EH (cell line): ENCODE measurements at regions not wholly inside any gene's neighbourhood (a gene's known extent, or its start where the extent isn't known, plus 50 kb on each side); places are given as distances from the start of the nearest gene placed in this dataset.

ENCODE experiments used
- DNase-seq: peaks from one replicate; pipeline ENCODE4 v3.0.0-alpha.2; 2015; ENCODE audit warnings: low read depth

- no peak for DNase-seq
Observed at GRCh38 chr18:2312440-2312839, 258.9 kb downstream of the METTL4 start.

- no peak for DNase-seq
Observed at GRCh38 chr18:2313332-2313731, 258.0 kb downstream of the METTL4 start.

- no peak for DNase-seq
Observed at GRCh38 chr18:2316082-2316750, 255.1 kb downstream of the METTL4 start.

GRCh38 chr18:2316751-2317696, 254.3 kb downstream of the METTL4 start:
- DNase-seq: no peak

- DNase-seq: no peak
Observed at GRCh38 chr18:2324459-2324858, 246.8 kb downstream of the METTL4 start.

GRCh38 chr18:2325308-2325849, 245.9 kb downstream of the METTL4 start:
- DNase-seq: peak; percentile 14

- no peak for DNase-seq
Observed at GRCh38 chr18:2325933-2326332, 245.4 kb downstream of the METTL4 start.

GRCh38 chr18:2326999-2327398, 244.3 kb downstream of the METTL4 start:
- DNase-seq: peak; percentile 27

- DNase-seq: no peak
Observed at GRCh38 chr18:2330764-2331163, 240.5 kb downstream of the METTL4 start.

- no peak for DNase-seq
Observed at GRCh38 chr18:2331491-2331890, 239.8 kb downstream of the METTL4 start.

GRCh38 chr18:2336690-2337392, 234.5 kb downstream of the METTL4 start:
- no peak for DNase-seq

- peak; percentile 38 for DNase-seq
Observed at GRCh38 chr18:2337552-2338141, 233.7 kb downstream of the METTL4 start.

GRCh38 chr18:2338601-2339000, 232.7 kb downstream of the METTL4 start:
- DNase-seq: no peak

GRCh38 chr18:2340335-2340734, 231.0 kb downstream of the METTL4 start:
- no peak for DNase-seq

- no peak for DNase-seq
Observed at GRCh38 chr18:2348003-2348402, 223.3 kb downstream of the METTL4 start.

- DNase-seq: no peak
Observed at GRCh38 chr18:2351126-2351850, 220.0 kb downstream of the METTL4 start.

- DNase-seq: no peak
Observed at GRCh38 chr18:2354292-2354691, 217.0 kb downstream of the METTL4 start.

GRCh38 chr18:2356906-2357305, 214.4 kb downstream of the METTL4 start:
- DNase-seq: no peak

- DNase-seq: no peak
Observed at GRCh38 chr18:2360861-2361260, 210.4 kb downstream of the METTL4 start.

- no peak for DNase-seq
Observed at GRCh38 chr18:2368102-2368501, 203.2 kb downstream of the METTL4 start.

- no peak for DNase-seq
Observed at GRCh38 chr18:2376707-2377106, 194.6 kb downstream of the METTL4 start.
